IMR-90 (cell line): ENCODE measurements at regions not wholly inside any gene's neighbourhood (a gene's known extent, or its start where the extent isn't known, plus 50 kb on each side); places are given as distances from the start of the nearest gene placed in this dataset.
A peak's percentile ranks its signal among the peaks of the same experiment; 100 is the strongest.

Experiments used
- ATAC-seq: fragments of 200-7000 bp; cut with Tn5 transposase; 2 replicates; pipeline ENCODE4 v1.9.1; 2020; ENCODE audit warnings: low read depth, mild to moderate bottlenecking, moderate library complexity
- BruUV-seq: library from RNA; stranded (reverse); fragments of 400-500 nt; replicated peaks from 2 replicates; lab custom pipeline; 2021; lab: Mats Ljungman, UMichigan
- CTCF ChIA-PET: fragments of 300-600 bp; formaldehyde crosslinking; extraction: SDS; loops from one replicate; lab custom pipeline; 2021; ENCODE audit warnings: antibody characterized with exemption; lab: Yijun Ruan, JAX
- POLR2A ChIA-PET: fragments of 300-600 bp; sonication (Branson Sonifier 250); formaldehyde crosslinking; loops from one replicate; lab custom pipeline; 2022; ENCODE audit warnings: antibody characterized with exemption; ENCODE audit not compliant: unreplicated experiment; lab: Charles Lee
- DNase-seq: peaks from one replicate; pipeline ENCODE4 v3.0.0; 2013
- H2AFZ ChIP-seq: replicated peaks from 2 replicates; pipeline ENCODE3; 2013; ENCODE audit warnings: low read length, mild to moderate bottlenecking; ENCODE audit not compliant: poor library complexity
- H2AK5ac ChIP-seq: 2 replicates; pipeline ENCODE4 v1.6.1; 2013; ENCODE audit warnings: low read depth, low read length, inconsistent platforms
- H2AK9ac ChIP-seq: replicated peaks from 2 replicates; pipeline ENCODE3; 2013; ENCODE audit warnings: mild to moderate bottlenecking, low read depth, low read length, moderate library complexity; ENCODE audit not compliant: poor library complexity
- H2BK120ac ChIP-seq: 2 replicates; pipeline ENCODE4 v1.6.1; 2013; ENCODE audit warnings: low read depth, low read length, inconsistent platforms
- H2BK15ac ChIP-seq: 3 replicates; pipeline ENCODE4 v1.6.1; 2013; ENCODE audit warnings: low read depth, low read length, inconsistent platforms
- H2BK20ac ChIP-seq: 2 replicates; pipeline ENCODE4 v1.6.1; 2013; ENCODE audit warnings: low read depth, mild to moderate bottlenecking, inconsistent platforms, low read length, moderate library complexity
- H2BK5ac ChIP-seq: 2 replicates; pipeline ENCODE4 v1.6.1; 2013; ENCODE audit warnings: mild to moderate bottlenecking, low read depth, low read length, inconsistent platforms; ENCODE audit not compliant: poor library complexity, severe bottlenecking
- H3K14ac ChIP-seq: replicated peaks from 2 replicates; pipeline ENCODE4 v1.6.1; 2013; ENCODE audit warnings: low read depth, low read length, inconsistent platforms
- H3K18ac ChIP-seq: 2 replicates; pipeline ENCODE4 v1.6.1; 2013; ENCODE audit warnings: low read depth, low read length, control low read depth
- H3K23ac ChIP-seq: 2 replicates; pipeline ENCODE4 v1.6.1; 2013; ENCODE audit warnings: low read depth, low read length, inconsistent platforms
- H3K27ac ChIP-seq: 2 replicates; pipeline ENCODE4 v1.5.1; 2013; ENCODE audit warnings: mild to moderate bottlenecking, control low read depth, low read length; ENCODE audit not compliant: insufficient read depth
- H3K27me3 ChIP-seq: 2 replicates; pipeline ENCODE4 v1.6.1; 2013; ENCODE audit warnings: low read length; ENCODE audit not compliant: control insufficient read depth, insufficient read depth
- H3K36me3 ChIP-seq: 2 replicates; pipeline ENCODE4 v1.6.1; 2013; ENCODE audit warnings: low read length, mixed read lengths; ENCODE audit not compliant: control insufficient read depth, insufficient read depth
- H3K4ac ChIP-seq: 2 replicates; pipeline ENCODE4 v1.6.1; 2013; ENCODE audit warnings: low read depth, low read length, inconsistent platforms
- H3K4me1 ChIP-seq: 2 replicates; pipeline ENCODE4 v1.6.1; 2013; ENCODE audit warnings: low read length, mixed read lengths; ENCODE audit not compliant: control insufficient read depth, insufficient read depth
- H3K4me2 ChIP-seq: 2 replicates; pipeline ENCODE4 v1.6.1; 2013; ENCODE audit warnings: low read depth, mild to moderate bottlenecking, control low read depth, low read length, moderate library complexity
- H3K4me3 ChIP-seq: 2 replicates; pipeline ENCODE4 v1.5.1; 2013; ENCODE audit warnings: low read depth, mild to moderate bottlenecking, control low read depth, low read length, moderate library complexity; ENCODE audit not compliant: insufficient read depth
- H3K56ac ChIP-seq: 2 replicates; pipeline ENCODE4 v1.6.1; 2013; ENCODE audit warnings: low read length, inconsistent platforms; ENCODE audit not compliant: insufficient read depth; ENCODE audit errors: extremely low read depth
- H3K79me1 ChIP-seq, 2 experiments: 2 replicates each; pipeline ENCODE4 v1.6.1; 2013; ENCODE audit warnings: low read length in 2 of 2, inconsistent platforms in 1 of 2, low read depth in 1 of 2
- H3K9ac ChIP-seq: 2 replicates; pipeline ENCODE4 v1.6.1; 2013; ENCODE audit warnings: low read depth, low read length, control low read depth
- H3K9me1 ChIP-seq: 2 replicates; pipeline ENCODE4 v1.6.1; 2013; ENCODE audit warnings: low read length, inconsistent platforms; ENCODE audit not compliant: insufficient read depth
- H3K9me3 ChIP-seq: 2 replicates; pipeline ENCODE4 v1.6.1; 2013; ENCODE audit warnings: low read length; ENCODE audit not compliant: control insufficient read depth, insufficient read depth
- H4K20me1 ChIP-seq: 2 replicates; pipeline ENCODE4 v1.6.1; 2013; ENCODE audit warnings: low read length, inconsistent platforms; ENCODE audit not compliant: insufficient read depth
- H4K5ac ChIP-seq: 2 replicates; pipeline ENCODE4 v1.6.1; 2013; ENCODE audit warnings: mild to moderate bottlenecking, low read depth, low read length, control low read depth
- H4K8ac ChIP-seq, 2 experiments: 2 replicates each; pipeline ENCODE4 v1.6.1; 2013; ENCODE audit warnings: low read depth in 2 of 2, low read length in 2 of 2, control low read depth in 1 of 2, inconsistent platforms in 1 of 2
- H4K91ac ChIP-seq: 2 replicates; pipeline ENCODE4 v1.6.1; 2013; ENCODE audit warnings: low read depth, low read length, inconsistent platforms; ENCODE audit not compliant: insufficient read depth
- CEBPB ChIP-seq: IDR thresholded peaks from 2 replicates; pipeline ENCODE4 v1.6.1; 2012; ENCODE audit warnings: low read depth, low read length, improper control_type of control experiment
- CHD1 ChIP-seq: IDR thresholded peaks from 2 replicates; pipeline ENCODE4 v1.6.1; 2012; ENCODE audit warnings: low read depth, low read length, improper control_type of control experiment
- FOS ChIP-seq: fragments of 150-350 bp; IDR thresholded peaks from 2 replicates; pipeline ENCODE4 v1.6.1; 2016; ENCODE audit warnings: low read depth, low read length
- MAFK ChIP-seq: IDR thresholded peaks from 2 replicates; pipeline ENCODE4 v1.6.1; 2012; ENCODE audit warnings: low read depth, low read length, improper control_type of control experiment
- MAZ ChIP-seq: IDR thresholded peaks from 2 replicates; pipeline ENCODE4 v1.6.1; 2012; ENCODE audit warnings: low read depth, mild to moderate bottlenecking, low read length, improper control_type of control experiment, moderate library complexity, borderline replicate concordance
- MXI1 ChIP-seq: IDR thresholded peaks from 2 replicates; pipeline ENCODE4 v1.6.1; 2012; ENCODE audit warnings: low read depth, mild to moderate bottlenecking, low read length, moderate library complexity, borderline replicate concordance
- POLR2A ChIP-seq: IDR thresholded peaks from 2 replicates; pipeline ENCODE4 v1.6.1; 2012; ENCODE audit warnings: mild to moderate bottlenecking, low read depth, low read length
- RAD21 ChIP-seq: IDR thresholded peaks from 2 replicates; pipeline ENCODE4 v1.6.1; 2012; ENCODE audit warnings: low read length, improper control_type of control experiment
- RCOR1 ChIP-seq: IDR thresholded peaks from 2 replicates; pipeline ENCODE4 v1.6.1; 2012; ENCODE audit warnings: mild to moderate bottlenecking, low read length, improper control_type of control experiment; ENCODE audit not compliant: insufficient replicate concordance
- RFX5 ChIP-seq: IDR thresholded peaks from 2 replicates; pipeline ENCODE4 v1.8.0; 2012; ENCODE audit warnings: low read depth, mild to moderate bottlenecking, low read length, moderate library complexity
- WGBS, 2 experiments: methylation state at CpG; one replicate each; pipeline versions ENCODE4 v1.1.5 to v1.1.7; 2013; ENCODE audit warnings: missing lambda C conversion rate in 2 of 2; ENCODE audit not compliant: insufficient read length in 1 of 2; ENCODE audit errors: extremely low coverage in 2 of 2; 5-methylcytosine and 5-hydroxymethylcytosine counted together
- dilution Hi-C: fragments of 300-500 bp; cut with HindIII; formaldehyde crosslinking; loops from one replicate; pipeline ENCODE4 v1.14.3; 2018; ENCODE audit warnings: low sequenced_read_pairs; ENCODE audit not compliant: unreplicated experiment
- in situ Hi-C: fragments of 300-500 bp; cut with MboI; formaldehyde crosslinking; loops from 3 replicates; pipeline ENCODE4 v1.14.3; 2019; ENCODE audit warnings: low sequenced_read_pairs, inconsistent platforms, mixed read lengths
- intact Hi-C: fragments of 100-400 bp; cut with micrococcal nuclease; formaldehyde crosslinking; loops from 2 replicates; pipeline ENCODE4 v1.10.0; 2022
- TF ChIP-seq, protein P1 (sequence below): conservative IDR thresholded peaks from 2 replicates; pipeline ENCODE4 v1.5.1; 2012; ENCODE audit warnings: mild to moderate bottlenecking, low read depth, low read length, improper control_type of control experiment
- TF ChIP-seq, protein P2 (sequence below): fragments of 150-350 bp; IDR thresholded peaks from 2 replicates; pipeline ENCODE4 v1.6.1; 2017; ENCODE audit warnings: mild to moderate bottlenecking, antibody characterized with exemption, low read length, low read depth

DNA sequence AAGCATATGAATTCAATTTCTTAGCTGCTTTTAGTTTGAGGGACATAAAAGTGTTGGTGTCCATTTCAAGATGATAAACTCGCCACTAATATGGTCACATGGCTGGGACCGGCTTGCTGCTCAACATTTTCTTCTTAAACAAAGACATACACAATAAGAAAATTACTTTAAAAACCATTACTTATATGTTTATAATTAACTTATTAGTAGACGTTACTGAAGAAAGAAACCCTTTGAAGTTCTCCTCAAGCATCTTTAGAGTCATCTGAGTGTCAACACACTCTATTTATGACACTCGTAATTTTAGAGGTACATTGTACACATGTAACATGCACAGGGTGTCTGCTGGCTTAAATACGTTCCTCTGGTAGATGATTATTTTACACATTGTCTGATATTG is 74.7 kb downstream of the BMP4 start:
- no peaks in the 10 kb centered on the region for H3K36me3 ChIP-seq
- ChIA-PET CTCF (interaction anchor here (1.8 kb wide), 1 partner anchor 342 kb away, joined by 4 read pairs; no protein-coding TSS in a partner anchor), POLR2A (no interaction called here)
- no peaks in the 10 kb centered on the region for H4K20me1 ChIP-seq
- peak overlapping the region; percentile 59; the same call in 1 of the 2 replicates for H3K18ac ChIP-seq
- no peaks in the 10 kb centered on the region for H3K9me3 ChIP-seq
- no peak overlapping the region for H2BK5ac ChIP-seq
- in situ Hi-C loops: no loop called here
- no peak overlapping the region for H3K4ac ChIP-seq
- H2BK120ac ChIP-seq: no peak overlapping the region
- 0 out of 3 replicates have a peak overlapping the region, but pooled peaks have one; percentile 1 for H2BK15ac ChIP-seq
- no peak for TF ChIP-seq CEBPB
- TF ChIP-seq, protein P1, sequence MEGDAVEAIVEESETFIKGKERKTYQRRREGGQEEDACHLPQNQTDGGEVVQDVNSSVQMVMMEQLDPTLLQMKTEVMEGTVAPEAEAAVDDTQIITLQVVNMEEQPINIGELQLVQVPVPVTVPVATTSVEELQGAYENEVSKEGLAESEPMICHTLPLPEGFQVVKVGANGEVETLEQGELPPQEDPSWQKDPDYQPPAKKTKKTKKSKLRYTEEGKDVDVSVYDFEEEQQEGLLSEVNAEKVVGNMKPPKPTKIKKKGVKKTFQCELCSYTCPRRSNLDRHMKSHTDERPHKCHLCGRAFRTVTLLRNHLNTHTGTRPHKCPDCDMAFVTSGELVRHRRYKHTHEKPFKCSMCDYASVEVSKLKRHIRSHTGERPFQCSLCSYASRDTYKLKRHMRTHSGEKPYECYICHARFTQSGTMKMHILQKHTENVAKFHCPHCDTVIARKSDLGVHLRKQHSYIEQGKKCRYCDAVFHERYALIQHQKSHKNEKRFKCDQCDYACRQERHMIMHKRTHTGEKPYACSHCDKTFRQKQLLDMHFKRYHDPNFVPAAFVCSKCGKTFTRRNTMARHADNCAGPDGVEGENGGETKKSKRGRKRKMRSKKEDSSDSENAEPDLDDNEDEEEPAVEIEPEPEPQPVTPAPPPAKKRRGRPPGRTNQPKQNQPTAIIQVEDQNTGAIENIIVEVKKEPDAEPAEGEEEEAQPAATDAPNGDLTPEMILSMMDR: no peak
- no peak for TF ChIP-seq CHD1
- TF ChIP-seq RFX5: no peak
- TF ChIP-seq RCOR1: no peak
- TF ChIP-seq, protein P2, sequence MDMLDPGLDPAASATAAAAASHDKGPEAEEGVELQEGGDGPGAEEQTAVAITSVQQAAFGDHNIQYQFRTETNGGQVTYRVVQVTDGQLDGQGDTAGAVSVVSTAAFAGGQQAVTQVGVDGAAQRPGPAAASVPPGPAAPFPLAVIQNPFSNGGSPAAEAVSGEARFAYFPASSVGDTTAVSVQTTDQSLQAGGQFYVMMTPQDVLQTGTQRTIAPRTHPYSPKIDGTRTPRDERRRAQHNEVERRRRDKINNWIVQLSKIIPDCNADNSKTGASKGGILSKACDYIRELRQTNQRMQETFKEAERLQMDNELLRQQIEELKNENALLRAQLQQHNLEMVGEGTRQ: no peak
- TF ChIP-seq POLR2A: no peak
- TF ChIP-seq MXI1: no peak
- TF ChIP-seq RAD21: no peak
- no peak for TF ChIP-seq MAZ
- TF ChIP-seq MAFK: no peak
- TF ChIP-seq FOS: no peak
- WGBS, 2 experiments: no CpG with 5 or more reads among the region's 5 CpGs
- H2AFZ ChIP-seq: no peak overlapping the region
- intact Hi-C loops: loop anchor here (5.0 kb wide), 1 partner anchor 65 kb away; no protein-coding TSS in a partner anchor
- no peaks in the 10 kb centered on the region; the same call in 1 of the 2 replicates for H3K9me1 ChIP-seq
- no peak overlapping the region for H2BK20ac ChIP-seq
- no TSS peak for BruUV-seq
- peak overlapping the region; percentile 46; the same call in 1 of the 2 replicates for H3K4me2 ChIP-seq
- no peak for ATAC-seq
- DNase-seq: no peak
- no peak overlapping the region for H3K14ac ChIP-seq
- no peaks in the 10 kb centered on the region for H3K79me1 ChIP-seq
- no peak overlapping the region for H2AK9ac ChIP-seq
- H3K4me3 ChIP-seq: no peak overlapping the region
- no peak overlapping the region for H4K91ac ChIP-seq
- H4K5ac ChIP-seq: no peak overlapping the region; the same call in 1 of the 2 replicates
- no peak overlapping the region for H4K8ac ChIP-seq
- H3K23ac ChIP-seq: no peak overlapping the region
- H3K56ac ChIP-seq: no peak overlapping the region
- no peak overlapping the region for H3K9ac ChIP-seq
- dilution Hi-C loops: no loop called here
- peaks cover 4% of the 10 kb centered on the region for H3K4me1 ChIP-seq
- H2AK5ac ChIP-seq: no peak overlapping the region
- no peaks in the 10 kb centered on the region for H3K27me3 ChIP-seq
- peak overlapping the region; percentile 46; the same call in 1 of the 2 replicates for H3K27ac ChIP-seq
